Stimulated activated CD4-positive, alpha-beta T cell treated with anti-CD3 and anti-CD28 coated beads, TNF-alpha, amount 100 ng/mL, for 48 hours (primary cell): ENCODE measurements at regions not wholly inside any gene's neighbourhood (a gene's known extent, or its start where the extent isn't known, plus 50 kb on each side); places are given as distances from the start of the nearest gene placed in this dataset.
"Not testable (repeated sequence)": the region's sequence is repeated elsewhere in the genome, so short reads cannot be mapped to it uniquely, and the experiment has no call there.

Experiments used
- DNase-seq, 3 donors: peaks; one replicate each; pipeline ENCODE4 v3.0.0-alpha.2; 2020; ENCODE audit warnings: low read depth in 3 of 3

DNA sequence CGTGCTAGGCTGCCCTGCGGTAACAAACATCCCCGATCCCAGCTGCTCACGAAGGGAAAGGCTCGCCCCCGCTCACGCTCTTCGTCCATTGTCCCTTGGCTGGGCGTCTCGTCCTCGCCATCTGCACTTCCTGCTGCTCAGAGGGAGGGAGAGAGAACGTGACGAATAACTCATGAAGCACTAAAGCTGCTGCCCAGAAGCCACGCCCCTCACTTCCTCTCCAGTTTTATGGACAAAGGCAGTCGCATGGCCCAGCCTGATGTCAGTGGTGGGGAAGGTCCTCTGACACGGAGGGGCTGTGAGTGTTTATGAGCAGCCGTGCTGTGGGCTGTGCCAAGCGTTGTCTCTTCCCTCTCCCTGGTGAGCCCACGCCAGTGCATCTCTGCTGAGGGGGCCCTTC lies 235.9 kb upstream of the SFSWAP start:
- DNase-seq, result not testable (repeated sequence)

GRCh38 chr12:131477613-131478012 lies 233.3 kb upstream of the SFSWAP start:
- DNase-seq, result no peak

DNA sequence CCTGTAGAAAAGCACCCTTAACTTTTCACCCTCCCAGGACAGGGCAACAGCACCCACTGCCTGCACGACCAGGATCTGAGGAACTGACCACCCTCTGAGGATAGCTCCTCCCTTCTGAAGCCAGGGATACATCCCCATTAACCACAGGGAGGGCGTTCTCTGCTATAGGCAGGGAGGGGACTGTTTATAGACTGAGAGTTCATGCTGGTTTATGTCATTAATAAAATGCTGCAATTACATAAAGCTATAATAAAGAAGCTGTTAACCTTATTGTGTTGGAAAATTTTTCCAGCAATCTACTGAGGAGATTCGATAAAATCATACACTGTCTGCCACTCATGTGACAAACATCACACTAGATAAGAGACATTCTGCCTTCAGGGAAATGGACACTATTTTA lies 232.4 kb upstream of the SFSWAP start:
- DNase-seq, result no peak

DNA sequence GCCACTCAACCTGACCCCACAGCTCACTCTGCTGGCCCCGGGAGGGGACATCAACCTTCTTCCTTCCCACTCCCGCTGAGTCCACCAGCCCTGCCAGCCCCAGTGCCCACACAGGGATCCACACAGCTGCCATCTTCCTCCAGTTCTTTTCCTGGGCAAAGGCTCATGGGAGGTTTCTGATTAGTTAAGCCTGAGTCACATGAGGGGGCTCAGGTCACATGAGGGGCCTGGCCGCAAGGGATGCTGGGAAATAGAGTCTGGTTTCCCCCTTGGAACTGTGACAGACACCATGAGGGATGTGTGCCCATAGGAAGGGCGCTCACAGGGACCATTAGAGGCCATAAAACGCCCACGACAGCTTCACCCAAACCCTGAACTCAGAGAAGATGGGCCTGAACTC lies 228.7 kb upstream of the SFSWAP start:
- no peak for DNase-seq

- DNase-seq, result no peak
Measured at GRCh38 chr12:131482686-131483085, 228.2 kb upstream of the SFSWAP start.

DNA sequence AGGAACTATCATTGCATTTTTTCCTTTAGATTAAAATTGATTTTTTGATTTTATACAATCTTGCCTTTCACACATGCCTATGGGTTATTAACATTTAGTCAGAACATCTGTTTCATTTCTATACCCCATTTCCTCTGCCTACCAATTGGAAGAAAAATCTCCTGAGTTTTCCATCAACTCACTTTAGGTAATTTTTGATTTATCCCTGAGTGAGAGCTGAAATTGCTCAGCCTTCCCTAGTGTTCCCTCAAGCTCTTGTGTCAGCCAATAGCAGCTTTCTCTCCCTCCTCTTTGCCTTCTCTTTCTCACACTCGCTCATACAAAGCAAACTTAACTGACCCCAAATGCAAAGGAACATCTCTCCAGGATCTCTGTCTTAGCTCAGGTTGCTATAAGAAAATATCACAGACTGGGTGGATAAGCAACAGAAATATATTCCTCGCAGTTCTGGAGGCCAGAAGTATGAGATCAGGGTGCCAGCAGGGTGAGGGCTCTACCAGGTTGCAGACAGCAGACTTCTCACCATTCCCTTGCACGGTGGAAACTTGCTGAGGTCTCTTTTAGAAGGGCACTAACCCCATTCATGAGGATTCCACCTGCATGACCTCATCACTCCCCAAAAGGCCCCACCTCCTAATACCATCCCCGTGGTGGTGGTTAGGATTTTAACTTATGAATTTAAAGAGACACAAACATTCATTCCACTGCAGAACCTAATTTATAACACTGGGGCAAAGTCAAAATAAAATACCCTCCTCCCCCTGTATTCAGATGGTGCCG lies 224.2 kb upstream of the SFSWAP start:
- no peak for DNase-seq

DNA sequence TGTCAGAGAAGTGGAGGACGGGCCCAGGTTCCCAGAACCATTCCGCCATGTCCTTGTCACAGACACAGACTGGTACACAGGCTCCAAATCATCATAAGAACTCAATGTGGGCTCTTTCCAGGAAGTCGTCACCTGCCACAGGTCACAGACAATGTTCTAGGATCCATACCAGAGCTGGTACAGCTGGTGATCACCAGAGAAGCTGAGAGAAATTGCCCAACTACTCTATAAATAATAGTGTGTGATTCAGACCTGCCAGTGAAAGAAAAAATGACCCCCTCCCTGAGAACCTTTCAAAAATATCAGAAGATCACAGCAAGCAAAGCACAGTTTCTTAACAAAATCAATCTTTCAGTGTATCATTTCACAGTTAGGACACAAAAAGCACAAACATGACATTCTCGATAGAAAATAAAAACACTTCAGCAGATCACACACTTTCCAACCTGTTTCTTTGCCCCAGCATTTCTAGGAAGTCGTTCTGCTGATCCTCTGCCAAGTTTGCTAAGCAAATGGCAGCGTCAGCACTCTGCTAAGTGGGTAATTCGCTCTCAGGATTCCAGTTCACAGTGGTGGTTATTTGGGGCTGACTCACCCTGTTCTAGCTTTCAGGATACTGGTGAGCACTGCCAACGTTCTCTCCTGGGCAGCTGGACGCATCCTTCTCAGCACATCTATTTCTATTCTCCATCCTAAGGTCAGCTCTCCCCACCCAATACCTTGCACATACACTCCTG lies 223.3 kb upstream of the SFSWAP start:
- no peak for DNase-seq

GRCh38 chr12:131489718-131490117 lies 221.2 kb upstream of the SFSWAP start:
- DNase-seq, result no peak

DNA sequence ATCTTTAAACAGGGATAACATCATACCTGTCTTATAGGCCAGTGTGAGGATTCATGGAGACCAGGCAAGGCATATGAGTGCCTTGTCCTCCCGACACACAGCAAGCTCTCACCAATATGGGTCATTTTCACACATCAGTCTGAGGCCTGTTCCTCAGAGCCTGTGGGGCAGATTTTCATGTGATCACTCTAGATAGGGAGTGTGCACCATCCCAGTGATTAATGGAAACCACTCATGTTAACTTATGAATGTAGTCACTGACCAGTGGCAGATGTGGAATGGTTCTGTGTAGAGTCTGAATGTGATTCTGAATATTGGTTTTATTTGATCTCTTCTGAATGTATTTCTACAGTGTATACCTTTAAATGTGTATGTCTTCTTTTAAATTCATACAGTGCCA lies 219.7 kb upstream of the SFSWAP start:
- no peak for DNase-seq

- no peak for DNase-seq
Measured at GRCh38 chr12:131491916-131492490, 218.9 kb upstream of the SFSWAP start.

DNA sequence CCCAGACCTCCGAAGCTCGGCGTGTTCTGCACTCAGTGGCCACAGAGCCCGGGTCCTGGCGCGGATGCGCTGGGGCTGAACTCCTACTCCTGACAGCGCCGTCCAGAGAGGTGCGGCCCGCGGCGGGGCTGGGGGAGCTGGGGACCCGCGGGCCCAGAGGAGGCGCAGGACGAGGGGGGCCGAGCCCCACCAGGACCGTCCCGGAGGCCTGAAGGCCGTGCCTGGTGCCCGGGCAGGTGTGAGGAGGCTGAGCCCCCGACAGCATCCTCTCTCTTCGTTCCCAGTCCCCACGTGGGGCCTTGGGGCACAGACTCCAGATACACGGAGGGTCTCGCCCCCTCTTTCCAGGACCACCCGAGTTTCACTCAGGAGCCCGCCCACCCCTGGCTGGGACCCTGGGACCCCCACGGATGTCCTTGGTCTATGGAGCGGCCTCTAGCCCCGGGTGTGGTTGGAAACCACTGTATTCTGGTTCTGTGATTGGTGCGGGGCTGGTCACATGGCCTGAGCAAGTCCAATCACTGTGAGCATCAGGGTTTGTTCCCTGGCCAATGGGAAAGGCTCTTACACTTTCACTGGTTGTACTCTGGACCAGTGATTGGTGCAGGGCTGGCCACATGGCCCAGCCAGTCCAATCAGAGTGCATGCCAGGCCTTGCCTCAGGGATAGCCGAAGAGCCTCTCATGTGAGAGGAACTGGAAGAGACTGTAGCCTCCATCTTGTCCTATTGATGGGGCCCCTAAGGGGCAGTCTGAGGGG lies 217.6 kb upstream of the SFSWAP start:
- DNase-seq, result no peak

GRCh38 chr12:131494216-131494615 lies 216.7 kb upstream of the SFSWAP start:
- DNase-seq, result no peak

GRCh38 chr12:131494741-131495524 lies 216.0 kb upstream of the SFSWAP start:
- no peak for DNase-seq

DNA sequence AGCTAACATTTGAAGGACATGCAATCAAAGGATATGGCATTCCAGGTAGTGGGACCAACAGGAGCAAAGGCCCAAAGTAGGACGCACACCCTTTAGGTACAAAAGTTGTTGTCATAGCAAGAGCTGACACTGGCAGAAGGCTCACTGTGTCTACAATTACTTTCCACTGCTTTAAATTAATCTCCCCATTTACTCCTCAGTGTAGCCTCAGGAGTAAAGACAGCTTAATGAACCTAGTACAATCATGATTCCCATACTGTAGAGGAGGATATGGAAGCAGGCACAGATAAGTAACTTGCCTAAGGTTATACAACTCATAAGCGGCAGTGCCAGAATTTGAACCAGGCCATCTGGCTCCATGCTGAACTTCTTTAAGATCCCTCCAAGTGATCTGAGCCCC lies 212.9 kb upstream of the SFSWAP start:
- DNase-seq, result no peak

GRCh38 chr12:131499160-131499863 lies 211.6 kb upstream of the SFSWAP start:
- no peak for DNase-seq

DNA sequence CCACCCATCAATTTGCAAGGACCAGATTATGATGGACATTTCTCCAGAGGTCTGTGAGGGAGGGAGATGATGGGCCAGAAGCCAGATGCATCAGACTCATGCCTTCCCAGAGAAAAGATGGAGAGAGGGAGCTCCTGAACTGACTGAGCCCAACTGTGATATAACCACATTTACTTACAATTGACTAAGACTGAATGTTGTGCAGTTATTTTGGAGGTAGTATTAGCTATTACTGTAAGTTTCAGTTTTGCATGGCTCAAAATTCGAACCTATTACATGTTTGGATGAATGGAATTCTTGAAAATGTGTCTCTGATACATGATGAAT lies 211.1 kb upstream of the SFSWAP start:
- no peak for DNase-seq

- no peak for DNase-seq
Measured at GRCh38 chr12:131500564-131500963, 210.3 kb upstream of the SFSWAP start.

DNA sequence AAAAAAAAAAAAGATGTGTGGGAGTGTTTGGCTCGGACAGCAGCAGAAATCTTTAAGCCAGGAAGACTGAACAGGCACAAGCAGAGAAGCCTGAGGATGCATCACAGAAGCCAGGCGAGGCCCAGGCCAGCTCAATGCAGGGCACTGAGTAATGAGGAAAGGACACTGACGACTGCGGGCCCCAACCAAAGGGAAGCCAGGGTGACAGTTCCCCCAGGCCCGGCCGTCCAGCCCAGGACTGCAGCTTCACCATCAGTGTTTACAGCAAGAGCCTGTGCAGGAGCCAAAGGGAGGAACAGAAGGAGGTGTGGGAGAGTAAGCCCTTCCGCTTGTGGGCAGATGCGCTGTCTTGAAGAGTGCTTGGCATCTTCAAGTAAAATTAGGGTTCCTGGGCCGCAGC lies 205.3 kb upstream of the SFSWAP start:
- no peak for DNase-seq

DNA sequence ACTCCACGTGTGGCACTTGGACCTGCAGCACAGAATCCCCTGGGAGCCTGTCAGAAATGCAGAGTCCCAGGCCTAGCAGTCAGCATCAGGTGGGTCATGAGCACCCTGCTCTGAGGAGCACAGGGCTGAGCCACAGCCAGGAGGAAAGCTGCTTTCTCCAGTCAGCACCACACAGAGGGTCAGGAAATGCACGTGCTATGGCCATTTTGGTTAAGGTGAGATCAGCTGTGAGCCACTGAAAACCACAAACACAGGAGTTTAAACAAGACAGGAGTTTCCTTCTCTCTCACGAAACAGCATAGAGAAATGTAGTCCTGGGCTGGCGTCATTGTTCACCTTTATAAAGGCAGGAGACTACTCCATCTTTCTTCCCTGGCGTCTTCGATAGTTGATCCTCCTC lies 204.5 kb upstream of the SFSWAP start:
- DNase-seq, result no peak

GRCh38 chr12:131507094-131507493 lies 203.8 kb upstream of the SFSWAP start:
- no peak for DNase-seq

DNA sequence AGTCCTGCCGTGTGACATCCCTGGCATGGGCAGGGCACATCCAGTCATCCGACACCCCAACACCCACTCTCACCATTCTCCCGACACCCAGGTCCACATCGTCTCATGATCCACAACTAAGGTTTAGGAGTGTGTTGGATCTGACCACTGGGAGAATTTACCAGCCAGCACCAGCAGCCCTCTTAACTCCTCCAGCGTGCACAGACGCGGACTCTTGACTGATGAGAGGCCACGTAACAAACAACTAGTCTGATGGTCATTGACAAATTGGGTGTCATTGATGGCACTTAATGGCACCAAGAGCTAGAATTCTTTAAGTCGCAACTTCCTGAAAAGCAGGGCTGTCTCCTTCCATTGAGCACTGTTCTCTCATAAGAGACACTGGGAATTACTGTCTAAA lies 203.0 kb upstream of the SFSWAP start:
- no peak for DNase-seq
